GM12873 (cell line): ENCODE measurements at regions not wholly inside any gene's neighbourhood (a gene's known extent, or its start where the extent isn't known, plus 50 kb on each side); places are given as distances from the start of the nearest gene placed in this dataset.

ENCODE experiments used
- CTCF ChIP-seq: IDR thresholded peaks from 2 replicates; pipeline ENCODE4 v1.5.1; 2012; ENCODE audit warnings: low read depth, mild to moderate bottlenecking, moderate library complexity, low read length, control low read depth; ENCODE audit not compliant: insufficient read depth; ENCODE audit errors: missing control alignments

GRCh38 chrX:13131396-13132137 is 87.1 kb upstream of the FAM9C start:
- TF ChIP-seq CTCF, result no peak

- no peak for TF ChIP-seq CTCF
These were observed 86.4 kb upstream of the FAM9C start for GRCh38 chrX:13130816-13131215.

GRCh38 chrX:13128104-13128503 is 83.7 kb upstream of the FAM9C start:
- TF ChIP-seq CTCF, result no peak

- TF ChIP-seq CTCF, result no peak
These were observed 82.4 kb upstream of the FAM9C start for GRCh38 chrX:13126775-13127174.

GRCh38 chrX:13125188-13125587 is 80.8 kb upstream of the FAM9C start:
- TF ChIP-seq CTCF, result no peak

GRCh38 chrX:13123857-13124345 is 79.5 kb upstream of the FAM9C start:
- no peak for TF ChIP-seq CTCF

GRCh38 chrX:13123247-13123856 is 78.9 kb upstream of the FAM9C start:
- no peak for TF ChIP-seq CTCF
